ENCODE measurements at regions not wholly inside any gene's neighbourhood (a gene's known extent, or its start where the extent isn't known, plus 50 kb on each side); places are given as distances from the start of the nearest gene placed in this dataset.
"Not testable (repeated sequence)": the region's sequence is repeated elsewhere in the genome, so short reads cannot be mapped to it uniquely, and the experiment has no call there.

DNA sequence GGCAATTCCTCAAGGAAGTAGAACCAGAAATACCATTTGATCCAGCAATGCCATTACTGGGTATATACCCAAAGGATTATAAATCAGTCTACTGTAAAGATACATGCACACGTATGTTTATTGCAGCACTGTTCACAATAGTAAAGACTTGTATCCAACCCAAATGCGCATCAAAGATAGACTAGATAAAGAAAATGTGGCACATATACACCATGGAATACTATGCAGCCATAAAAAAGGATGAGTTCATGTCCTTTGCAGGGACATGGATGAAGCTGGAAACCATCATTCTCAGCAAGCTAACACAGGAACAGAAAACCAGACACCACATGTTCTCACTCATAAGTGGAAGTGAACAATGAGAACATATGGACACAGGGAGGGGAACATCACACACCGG, 130.0 kb upstream of the HS3ST4 start:
- intact Hi-C loops (cut with DNase I, micrococcal nuclease); CTCF ChIA-PET; H3K4me3 Mint-ChIP-seq; POLR2A ChIA-PET; H3K27me3 Mint-ChIP-seq; H3K27ac Mint-ChIP-seq; DNase-seq; H3K36me3 Mint-ChIP-seq (ENCODE audit: low read depth); H3K9me3 Mint-ChIP-seq (ENCODE audit: low read depth); H3K4me1 Mint-ChIP-seq; ATAC-seq: not testable (repeated sequence)

DNA sequence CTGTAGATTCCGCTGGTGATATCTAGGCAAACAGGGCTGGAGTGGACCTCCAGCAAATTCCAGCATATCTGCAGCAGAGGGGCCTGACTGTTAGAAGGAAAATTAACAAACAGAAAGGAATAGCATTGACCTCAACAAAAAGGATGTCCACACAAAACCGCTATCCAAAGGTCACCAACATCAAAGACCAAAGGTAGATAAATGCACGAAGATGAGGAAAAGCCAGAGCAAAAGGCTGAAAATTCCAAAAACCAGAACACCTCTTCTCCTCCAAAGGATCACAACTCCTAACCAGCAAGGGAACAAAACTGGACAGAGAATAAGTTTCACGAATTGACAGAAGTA, 134.8 kb upstream of the HS3ST4 start:
- H3K9me3 Mint-ChIP-seq (ENCODE audit: low read depth); POLR2A ChIA-PET; DNase-seq; H3K36me3 Mint-ChIP-seq (ENCODE audit: low read depth); H3K4me1 Mint-ChIP-seq; ATAC-seq; H3K4me3 Mint-ChIP-seq; H3K27me3 Mint-ChIP-seq; intact Hi-C loops (cut with DNase I, micrococcal nuclease); H3K27ac Mint-ChIP-seq: not testable (repeated sequence)
- CTCF ChIA-PET: interaction anchor here (0.6 kb wide), 1 partner anchor 827 kb away, joined by 3 read pairs; no protein-coding TSS in a partner anchor

DNA sequence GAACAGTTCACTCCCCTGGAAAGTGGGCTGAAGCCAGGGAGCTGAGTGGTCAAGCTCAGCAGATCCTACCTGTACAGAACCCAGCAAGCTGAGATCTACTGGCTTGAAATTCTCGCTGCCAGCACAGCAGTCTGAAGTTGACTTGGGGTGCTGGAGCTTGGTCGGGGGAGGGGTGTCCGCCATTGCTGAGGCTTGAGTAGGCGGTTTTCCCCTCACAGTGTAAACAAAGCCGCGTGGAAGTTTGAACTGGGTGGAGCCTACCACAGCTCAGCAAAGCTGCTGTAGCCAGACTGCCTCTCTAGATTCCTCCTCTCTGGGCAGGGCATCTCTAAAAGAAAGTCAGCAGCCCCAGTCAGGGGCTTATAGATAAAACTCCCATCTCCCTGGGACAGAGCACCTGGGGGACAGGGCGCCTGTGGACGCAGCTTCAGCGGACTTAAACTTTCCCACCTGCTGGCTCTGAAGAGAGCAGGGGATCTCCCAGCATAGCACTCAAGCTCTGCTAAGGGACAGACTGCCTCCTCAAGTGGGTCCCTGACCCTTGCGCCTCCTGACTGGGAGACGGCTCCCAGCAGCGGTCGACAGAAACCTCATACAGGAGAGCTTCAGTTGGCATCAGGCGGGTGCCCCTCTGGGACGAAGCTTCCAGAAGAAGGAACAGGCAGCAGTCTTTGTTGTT, 135.3 kb upstream of the HS3ST4 start:
- CTCF ChIA-PET; H3K4me3 Mint-ChIP-seq; H3K4me1 Mint-ChIP-seq; H3K36me3 Mint-ChIP-seq (ENCODE audit: low read depth); H3K27ac Mint-ChIP-seq; H3K9me3 Mint-ChIP-seq (ENCODE audit: low read depth); H3K27me3 Mint-ChIP-seq; intact Hi-C loops (cut with DNase I, micrococcal nuclease); ATAC-seq; DNase-seq; POLR2A ChIA-PET: not testable (repeated sequence)

DNA sequence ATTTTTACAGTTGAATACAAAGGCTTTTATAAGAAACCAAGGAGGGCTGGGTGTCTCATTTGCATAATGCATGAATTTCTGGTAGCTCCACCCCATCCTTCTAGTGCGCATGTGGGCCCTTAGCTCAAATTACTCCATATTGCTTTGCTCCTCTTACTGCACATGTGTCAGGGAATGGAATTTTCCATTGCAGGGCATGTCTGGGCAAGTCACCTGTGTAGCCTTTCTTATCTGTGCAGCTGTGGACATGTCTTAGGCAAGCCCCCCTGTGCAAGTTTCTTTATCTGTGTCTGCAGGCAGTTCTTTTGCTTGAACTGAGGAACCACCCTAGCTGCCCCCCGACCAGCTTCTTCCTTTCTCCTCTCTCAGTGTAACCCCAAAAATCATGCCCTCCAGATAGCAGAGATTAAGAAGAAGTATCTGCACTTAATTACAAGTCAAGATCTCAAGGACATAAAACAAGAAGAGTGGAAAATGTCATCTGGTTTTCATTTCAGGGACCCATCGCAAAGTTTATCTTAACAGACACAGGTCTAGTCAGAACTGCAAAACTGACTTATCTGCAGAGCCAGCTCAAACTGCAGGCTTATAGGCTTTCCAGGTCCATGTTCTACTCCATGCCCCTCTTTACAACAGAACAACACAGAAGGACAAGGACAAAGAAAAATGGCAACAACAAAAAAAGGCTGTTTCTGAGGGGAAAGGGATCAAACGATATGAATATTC, 137.9 kb upstream of the HS3ST4 start:
- CTCF ChIA-PET: no interaction called here
- Mint-ChIP-seq H3K27me3 (peaks cover 9% of the 10 kb centered on the region), H3K4me3 (no peak overlapping the region), H3K4me1 (no peaks in the 10 kb centered on the region), H3K9me3 (ENCODE audit: low read depth) (no peaks in the 10 kb centered on the region), H3K36me3 (ENCODE audit: low read depth) (no peaks in the 10 kb centered on the region), H3K27ac (no peak overlapping the region)
- no peak for ATAC-seq
- no peak for DNase-seq
- POLR2A ChIA-PET: no interaction called here
- intact Hi-C loops (cut with DNase I, micrococcal nuclease): no loop called here

DNA sequence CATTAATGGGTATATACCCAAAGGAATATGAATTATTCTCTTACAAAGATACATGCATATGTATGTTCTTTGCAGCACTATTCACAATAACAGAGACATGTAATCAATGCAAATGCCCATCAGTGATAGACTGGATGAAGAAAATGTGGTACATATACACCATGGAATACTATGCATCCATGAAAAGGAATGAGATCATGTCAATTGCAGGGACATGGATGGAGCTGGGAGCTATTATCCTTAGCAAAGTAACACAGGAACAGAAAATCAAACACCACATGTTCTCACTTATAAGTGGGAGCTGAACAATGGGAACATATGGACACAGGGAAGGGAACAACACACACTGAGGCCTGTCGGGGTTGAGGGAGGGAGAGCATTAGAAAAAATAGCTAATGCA, 141.1 kb upstream of the HS3ST4 start:
- no peaks in the 10 kb centered on the region for H3K9me3 Mint-ChIP-seq (ENCODE audit: low read depth)
- ATAC-seq (no peak), DNase-seq (no peak)
- intact Hi-C loops (cut with DNase I, micrococcal nuclease): no loop called here
- ChIA-PET CTCF (no interaction called here), POLR2A (no interaction called here)
- peaks cover 8% of the 10 kb centered on the region for H3K27me3 Mint-ChIP-seq
- no peaks in the 10 kb centered on the region for H3K4me1 Mint-ChIP-seq
- no peak overlapping the region for H3K4me3 Mint-ChIP-seq
- no peaks in the 10 kb centered on the region for H3K36me3 Mint-ChIP-seq (ENCODE audit: low read depth)
- no peak overlapping the region for H3K27ac Mint-ChIP-seq

DNA sequence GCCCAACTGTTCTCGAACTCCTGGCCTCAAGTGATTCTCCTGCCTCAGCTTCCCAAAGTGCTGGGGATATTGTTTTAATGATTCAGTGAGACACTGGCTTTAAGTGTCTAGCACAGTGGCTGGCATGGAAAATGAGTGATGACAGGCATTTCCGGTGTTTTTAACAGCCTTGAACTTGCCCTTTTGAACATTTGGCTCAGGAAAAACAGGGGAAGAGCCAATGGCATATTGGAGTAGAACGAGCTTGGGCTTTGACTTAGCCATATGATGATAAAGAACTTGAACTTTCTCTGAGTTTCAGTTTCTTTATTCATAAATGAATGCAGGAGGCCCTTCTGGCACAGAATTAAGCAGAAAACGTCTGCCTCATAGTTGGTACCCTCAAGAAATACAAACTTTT, 145.0 kb upstream of the HS3ST4 start:
- ChIA-PET CTCF (no interaction called here), POLR2A (no interaction called here)
- no peak overlapping the region for H3K27ac Mint-ChIP-seq
- no peak overlapping the region for H3K4me3 Mint-ChIP-seq
- no peaks in the 10 kb centered on the region for H3K4me1 Mint-ChIP-seq
- no peaks in the 10 kb centered on the region for H3K27me3 Mint-ChIP-seq
- no peaks in the 10 kb centered on the region for H3K36me3 Mint-ChIP-seq (ENCODE audit: low read depth)
- H3K9me3 Mint-ChIP-seq (ENCODE audit: low read depth): no peaks in the 10 kb centered on the region
- ATAC-seq: no peak
- intact Hi-C loops (cut with DNase I, micrococcal nuclease): no loop called here
- no peak for DNase-seq

DNA sequence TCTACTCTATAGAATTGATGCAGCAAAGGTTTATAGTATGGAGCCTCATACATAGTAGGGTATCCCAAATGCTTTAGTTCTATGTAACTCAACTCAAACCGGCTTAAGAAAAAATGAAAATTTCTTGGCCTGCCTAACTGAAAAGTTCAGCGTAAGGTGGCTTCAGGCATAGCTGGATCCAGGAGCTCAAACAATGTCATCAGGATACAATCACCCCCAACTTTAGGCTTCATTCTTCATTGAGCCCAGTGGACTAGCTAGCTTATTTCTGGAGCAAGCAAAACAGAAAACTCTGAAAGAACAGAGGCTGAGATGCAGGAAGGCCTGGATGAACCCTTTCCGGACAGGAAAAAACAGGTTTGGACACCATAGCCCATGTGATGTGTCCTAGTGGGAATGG, 147.5 kb upstream of the HS3ST4 start:
- Mint-ChIP-seq H3K36me3 (ENCODE audit: low read depth) (no peaks in the 10 kb centered on the region), H3K27ac (no peak overlapping the region), H3K4me3 (no peak overlapping the region), H3K9me3 (ENCODE audit: low read depth) (no peaks in the 10 kb centered on the region), H3K27me3 (peaks cover 2% of the 10 kb centered on the region), H3K4me1 (no peaks in the 10 kb centered on the region)
- no peak for ATAC-seq
- CTCF ChIA-PET: interaction anchor here (0.6 kb wide), 1 partner anchor 98 kb away, joined by 3 read pairs; no protein-coding TSS in a partner anchor
- intact Hi-C loops (cut with DNase I, micrococcal nuclease): no loop called here
- POLR2A ChIA-PET: no interaction called here
- no peak for DNase-seq

DNA sequence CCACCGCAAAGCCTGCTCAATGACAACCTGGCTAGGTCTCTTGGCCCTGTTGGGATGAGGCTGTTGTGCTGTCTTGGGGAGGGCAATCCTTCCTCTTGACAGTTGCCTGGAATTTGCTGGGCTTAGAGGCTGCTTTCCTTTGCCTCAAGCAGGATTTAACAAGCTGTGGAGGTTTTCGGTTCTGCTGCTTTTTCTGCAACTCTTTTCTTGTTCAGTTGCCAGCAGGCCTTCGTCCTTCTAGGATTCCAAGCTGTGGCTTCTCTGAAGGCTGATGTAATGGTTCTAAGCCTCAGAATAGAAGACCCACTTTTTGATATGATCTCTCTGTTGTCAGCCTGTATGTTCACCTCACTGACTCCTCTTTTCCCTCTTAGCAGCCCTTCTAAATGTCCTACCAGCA, 149.5 kb upstream of the HS3ST4 start:
- no peaks in the 10 kb centered on the region for H3K9me3 Mint-ChIP-seq (ENCODE audit: low read depth)
- ATAC-seq (no peak), DNase-seq (no peak)
- no peak overlapping the region for H3K27ac Mint-ChIP-seq
- H3K36me3 Mint-ChIP-seq (ENCODE audit: low read depth): no peaks in the 10 kb centered on the region
- ChIA-PET POLR2A (no interaction called here), CTCF (no interaction called here)
- H3K4me3 Mint-ChIP-seq: no peak overlapping the region
- H3K27me3 Mint-ChIP-seq: peaks cover 2% of the 10 kb centered on the region
- intact Hi-C loops (cut with DNase I, micrococcal nuclease): no loop called here
- H3K4me1 Mint-ChIP-seq: no peaks in the 10 kb centered on the region

DNA sequence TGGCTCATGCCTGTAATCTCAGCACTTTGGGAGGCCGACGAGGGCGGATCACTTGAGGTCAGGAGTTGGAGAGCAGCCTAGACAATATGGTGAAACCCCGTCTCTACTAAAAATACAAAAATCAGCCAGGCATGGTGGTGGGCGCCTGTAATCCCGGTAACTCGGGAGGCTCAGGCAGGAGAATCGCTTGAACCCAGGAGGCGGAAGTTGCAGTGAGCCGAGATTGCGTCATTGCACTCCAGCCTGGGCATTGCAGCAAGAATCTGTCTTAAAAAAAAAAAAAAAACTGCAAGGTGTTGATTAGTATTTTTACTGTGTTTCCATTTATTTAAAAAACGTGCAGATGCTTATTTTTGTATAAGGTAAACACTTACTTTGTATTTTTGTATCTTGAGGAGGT, 152.0 kb upstream of the HS3ST4 start:
- intact Hi-C loops (cut with DNase I, micrococcal nuclease); H3K27ac Mint-ChIP-seq; H3K9me3 Mint-ChIP-seq (ENCODE audit: low read depth); DNase-seq; H3K36me3 Mint-ChIP-seq (ENCODE audit: low read depth); POLR2A ChIA-PET; CTCF ChIA-PET; ATAC-seq; H3K4me3 Mint-ChIP-seq; H3K4me1 Mint-ChIP-seq; H3K27me3 Mint-ChIP-seq: not testable (repeated sequence)

DNA sequence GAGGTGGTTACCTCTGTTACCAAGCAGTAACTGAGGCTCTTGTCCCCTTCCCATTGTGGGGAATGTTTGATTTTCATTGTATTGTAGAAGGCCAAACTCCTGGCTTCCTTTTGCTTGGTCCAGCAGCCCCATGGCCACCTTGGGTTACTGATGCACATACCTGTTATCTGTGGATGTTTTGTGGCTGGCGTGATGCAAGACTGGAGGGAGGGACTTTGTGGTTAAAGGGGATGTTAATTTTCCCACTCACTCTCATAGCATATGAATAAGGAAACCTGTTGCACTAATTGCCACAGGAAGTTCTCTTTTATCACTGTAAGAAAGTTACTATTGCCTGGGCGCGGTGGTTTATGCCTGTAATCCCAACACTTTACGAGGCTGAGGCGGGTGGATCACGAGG, 168.6 kb upstream of the HS3ST4 start:
- no peak overlapping the region for H3K27ac Mint-ChIP-seq
- H3K9me3 Mint-ChIP-seq (ENCODE audit: low read depth): no peaks in the 10 kb centered on the region
- H3K4me3 Mint-ChIP-seq: no peak overlapping the region
- intact Hi-C loops (cut with DNase I, micrococcal nuclease): no loop called here
- peaks cover 12% of the 10 kb centered on the region for H3K27me3 Mint-ChIP-seq
- H3K36me3 Mint-ChIP-seq (ENCODE audit: low read depth): no peaks in the 10 kb centered on the region
- ATAC-seq: no peak
- no peak for DNase-seq
- POLR2A ChIA-PET: no interaction called here
- CTCF ChIA-PET: no interaction called here
- H3K4me1 Mint-ChIP-seq: no peaks in the 10 kb centered on the region

DNA sequence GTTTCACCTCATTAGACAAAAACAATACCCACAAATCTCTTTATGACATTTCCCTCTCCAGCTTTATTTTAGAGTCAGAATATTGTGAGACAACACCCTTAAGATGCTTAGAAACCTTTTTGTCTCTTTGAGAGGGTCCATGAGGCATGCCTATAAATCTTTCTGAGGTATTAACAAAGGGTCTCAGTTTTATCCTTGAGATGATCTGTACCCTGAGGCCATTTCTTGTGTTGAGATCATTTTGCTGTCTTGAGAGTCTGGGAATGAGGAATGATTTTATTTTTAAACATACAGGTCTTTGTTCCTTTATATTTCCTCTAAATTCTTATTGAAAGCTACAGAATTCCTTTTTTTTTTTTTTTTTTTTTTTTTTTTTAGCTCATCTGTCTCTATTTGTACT, 179.7 kb upstream of the HS3ST4 start:
- no peak for ATAC-seq
- no peaks in the 10 kb centered on the region for H3K36me3 Mint-ChIP-seq (ENCODE audit: low read depth)
- no peak for DNase-seq
- H3K9me3 Mint-ChIP-seq (ENCODE audit: low read depth): no peaks in the 10 kb centered on the region
- H3K27me3 Mint-ChIP-seq: peaks cover 12% of the 10 kb centered on the region
- no peaks in the 10 kb centered on the region for H3K4me1 Mint-ChIP-seq
- no peak overlapping the region for H3K27ac Mint-ChIP-seq
- CTCF ChIA-PET: no interaction called here
- H3K4me3 Mint-ChIP-seq: no peak overlapping the region
- POLR2A ChIA-PET: no interaction called here
- intact Hi-C loops (cut with DNase I, micrococcal nuclease): no loop called here

DNA sequence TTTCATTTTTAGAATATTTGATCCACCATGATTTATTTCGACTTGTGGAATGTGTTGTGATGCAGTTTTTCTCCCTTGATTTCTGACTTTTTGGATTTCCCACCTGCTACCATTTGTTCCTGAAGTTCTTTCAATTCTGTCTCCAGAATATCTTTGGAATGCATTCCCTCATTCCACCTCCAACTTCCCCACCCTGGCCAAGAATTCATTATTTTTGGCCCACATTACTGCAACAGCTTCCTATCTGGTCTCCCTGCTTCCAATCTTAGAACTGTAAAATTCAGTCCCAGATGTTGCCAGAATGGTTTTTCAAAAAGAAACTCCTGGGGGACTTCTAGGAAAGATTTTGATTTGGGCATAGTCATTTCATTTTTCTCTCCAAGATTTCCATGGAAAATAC, 182.3 kb upstream of the HS3ST4 start:
- Mint-ChIP-seq H3K36me3 (ENCODE audit: low read depth) (no peaks in the 10 kb centered on the region), H3K27ac (no peak overlapping the region), H3K4me3 (no peak overlapping the region), H3K27me3 (peaks cover 15% of the 10 kb centered on the region), H3K9me3 (ENCODE audit: low read depth) (no peaks in the 10 kb centered on the region), H3K4me1 (no peaks in the 10 kb centered on the region)
- ChIA-PET POLR2A (no interaction called here), CTCF (no interaction called here)
- no peak for ATAC-seq
- intact Hi-C loops (cut with DNase I, micrococcal nuclease): no loop called here
- DNase-seq: no peak
